ENCODE measurements at regions not wholly inside any gene's neighbourhood (a gene's known extent, or its start where the extent isn't known, plus 50 kb on each side); places are given as distances from the start of the nearest gene placed in this dataset.

- CTCF ChIA-PET, result no interaction called here
- no peak for TF ChIP-seq CTCF (IDR thresholded peaks at IDR 0.05; ENCODE audit: insufficient read depth in 1 of 2, low read depth in 1 of 2, low read length in 1 of 2, severe bottlenecking in 1 of 2, unreplicated experiment in 1 of 2)
Measured at GRCh38 chr20:22001886-22002285, 296.4 kb downstream of the PAX1 start.

DNA sequence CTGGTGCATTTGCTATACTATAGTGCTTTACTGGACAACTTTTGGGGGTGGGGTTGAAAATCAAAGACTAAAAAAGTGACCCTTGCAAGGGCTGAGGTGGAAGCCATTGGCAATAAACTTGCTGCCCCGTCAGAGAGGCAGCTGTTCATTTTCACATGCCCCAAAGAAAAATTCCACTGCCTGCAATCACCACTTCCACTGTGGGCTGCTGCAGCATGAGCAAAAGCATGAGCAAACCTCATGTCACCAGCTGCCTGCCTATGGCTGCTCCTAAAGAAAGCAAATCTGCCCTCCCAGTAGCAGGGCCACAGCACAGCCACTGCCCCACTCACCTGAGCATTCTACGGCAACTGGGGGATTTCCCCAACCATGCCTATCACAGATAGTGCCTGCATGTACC is 290.0 kb downstream of the PAX1 start:
- H3K4me3 Mint-ChIP-seq (ENCODE audit: unreplicated experiment), result no peak overlapping the region
- no peak for DNase-seq
- no peaks in the 10 kb centered on the region for H3K36me3 Mint-ChIP-seq (ENCODE audit: insufficient read depth, unreplicated experiment)
- ChIA-PET CTCF (no interaction called here), POLR2A (no interaction called here)
- H3K4me1 ChIP-seq, result no peaks in the 10 kb centered on the region
- H3K9me3 Mint-ChIP-seq (ENCODE audit: unreplicated experiment), result no peaks in the 10 kb centered on the region
- intact Hi-C loops (cut with micrococcal nuclease; ENCODE audit: unreplicated experiment), result no loop called here
- H3K27me3 ChIP-seq (replicated peaks; ENCODE audit: control insufficient read depth, insufficient read depth, low read length), result no peaks in the 10 kb centered on the region; the same call in 1 of the 2 replicates
- no peak overlapping the region for H3K4me3 ChIP-seq (ENCODE audit: low read depth, low read length)
- H3K27me3 Mint-ChIP-seq (ENCODE audit: insufficient read depth, unreplicated experiment), result peaks cover 5% of the 10 kb centered on the region
- H3K27ac Mint-ChIP-seq (ENCODE audit: unreplicated experiment), result no peak overlapping the region
- BruUV-seq (replicated peaks), result no TSS peak
- H3K9me3 ChIP-seq, result no peaks in the 10 kb centered on the region
- H3K36me3 ChIP-seq (ENCODE audit: control insufficient read depth, insufficient read depth, low read length), result no peaks in the 10 kb centered on the region
- no peaks in the 10 kb centered on the region for H3K4me1 Mint-ChIP-seq (ENCODE audit: low read depth, unreplicated experiment)
- no peak for TF ChIP-seq CTCF (IDR thresholded peaks at IDR 0.05; ENCODE audit: insufficient read depth in 1 of 2, low read depth in 1 of 2, low read length in 1 of 2, severe bottlenecking in 1 of 2, unreplicated experiment in 1 of 2)

More at GRCh38 chr20:22001886-22002285, 296.4 kb downstream of the PAX1 start:
- Histone ChIP-seq H3K9me3 (no peaks in the 10 kb centered on the region), H3K4me1 (no peaks in the 10 kb centered on the region), H3K27me3 (replicated peaks; ENCODE audit: control insufficient read depth, insufficient read depth, low read length) (no peaks in the 10 kb centered on the region; the same call in 1 of the 2 replicates), H3K4me3 (ENCODE audit: low read depth, low read length) (no peak overlapping the region), H3K36me3 (ENCODE audit: control insufficient read depth, insufficient read depth, low read length) (no peaks in the 10 kb centered on the region)
- Mint-ChIP-seq H3K27me3 (ENCODE audit: insufficient read depth, unreplicated experiment) (peaks cover 5% of the 10 kb centered on the region), H3K4me1 (ENCODE audit: low read depth, unreplicated experiment) (no peaks in the 10 kb centered on the region), H3K9me3 (ENCODE audit: unreplicated experiment) (no peaks in the 10 kb centered on the region), H3K36me3 (ENCODE audit: insufficient read depth, unreplicated experiment) (no peaks in the 10 kb centered on the region), H3K4me3 (ENCODE audit: unreplicated experiment) (no peak overlapping the region), H3K27ac (ENCODE audit: unreplicated experiment) (no peak overlapping the region)
- no peak for DNase-seq
- intact Hi-C loops (cut with micrococcal nuclease; ENCODE audit: unreplicated experiment), result no loop called here
- POLR2A ChIA-PET, result no interaction called here
- BruUV-seq (replicated peaks), result no TSS peak

DNA sequence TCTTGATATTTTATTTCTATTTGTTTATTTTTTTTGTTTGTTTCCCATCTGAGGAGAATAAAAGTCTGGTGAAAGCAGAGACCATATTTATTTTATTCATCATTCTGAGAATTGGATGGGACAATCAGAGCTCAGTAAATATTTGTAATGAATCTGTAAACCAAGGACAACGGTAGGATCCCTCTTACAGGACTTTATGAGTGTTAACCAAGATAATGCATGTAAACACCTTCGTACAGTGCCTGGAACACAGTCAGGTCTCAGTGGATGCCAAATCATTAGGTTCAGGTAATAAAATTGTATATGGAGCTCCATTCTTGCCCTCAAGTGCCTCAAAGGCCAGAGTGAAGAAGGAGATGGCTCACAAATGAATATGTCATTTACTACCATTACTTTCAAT is 288.7 kb downstream of the PAX1 start:
- Mint-ChIP-seq H3K9me3 (ENCODE audit: unreplicated experiment) (no peaks in the 10 kb centered on the region), H3K27me3 (ENCODE audit: insufficient read depth, unreplicated experiment) (peaks cover 2% of the 10 kb centered on the region), H3K36me3 (ENCODE audit: insufficient read depth, unreplicated experiment) (no peaks in the 10 kb centered on the region), H3K4me3 (ENCODE audit: unreplicated experiment) (no peak overlapping the region), H3K27ac (ENCODE audit: unreplicated experiment) (no peak overlapping the region), H3K4me1 (ENCODE audit: low read depth, unreplicated experiment) (no peaks in the 10 kb centered on the region)
- ChIA-PET POLR2A (no interaction called here), CTCF (no interaction called here)
- no peak overlapping the region for H3K4me3 ChIP-seq (ENCODE audit: low read depth, low read length)
- DNase-seq, result no peak
- no peak for TF ChIP-seq CTCF (IDR thresholded peaks at IDR 0.05; ENCODE audit: insufficient read depth in 1 of 2, low read depth in 1 of 2, low read length in 1 of 2, severe bottlenecking in 1 of 2, unreplicated experiment in 1 of 2)
- no peaks in the 10 kb centered on the region for H3K9me3 ChIP-seq
- intact Hi-C loops (cut with micrococcal nuclease; ENCODE audit: unreplicated experiment), result no loop called here
- no peaks in the 10 kb centered on the region; the same call in 1 of the 2 replicates for H3K27me3 ChIP-seq (replicated peaks; ENCODE audit: control insufficient read depth, insufficient read depth, low read length)
- no peaks in the 10 kb centered on the region for H3K36me3 ChIP-seq (ENCODE audit: control insufficient read depth, insufficient read depth, low read length)
- no TSS peak for BruUV-seq (replicated peaks)
- H3K4me1 ChIP-seq, result no peaks in the 10 kb centered on the region

Measured in Caco-2 (cell line).